Thyroid gland (tissue), 4 donors: ENCODE measurements at regions not wholly inside any gene's neighbourhood (a gene's known extent, or its start where the extent isn't known, plus 50 kb on each side); places are given as distances from the start of the nearest gene placed in this dataset.

Source experiments
- DNase-seq, 2 donors: peaks; one replicate each; pipeline ENCODE4 v3.0.0-alpha.2; 2019
- H3K27ac ChIP-seq, 3 donors: fragments of 200-600 bp; sonication (generic); 1 replicate in 2 of 3; 2 replicates in 1 of 3; pipeline ENCODE4 v1.5.1; 2016 to 2019; ENCODE audit warnings: mild to moderate bottlenecking in 1 of 3, moderate library complexity in 1 of 3
- H3K27me3 ChIP-seq: fragments of 200-600 bp; sonication (generic); one replicate; pipeline ENCODE4 v1.5.1; 2019
- H3K36me3 ChIP-seq, 2 donors: fragments of 200-600 bp; sonication (generic); one replicate each; pipeline ENCODE4 v1.5.1; 2016 to 2019
- H3K4me1 ChIP-seq, 2 donors: fragments of 200-600 bp; sonication (generic); one replicate each; pipeline ENCODE4 v1.5.1; 2017 to 2019
- H3K4me3 ChIP-seq, 3 donors: fragments of 200-600 bp; sonication (generic); replicated peaks in 1 of 3; 1 replicate in 2 of 3; 2 replicates in 1 of 3; pipeline ENCODE4 v1.5.1; 2016; ENCODE audit warnings: mild to moderate bottlenecking in 1 of 3
- H3K9me3 ChIP-seq: fragments of 200-600 bp; sonication (generic); one replicate; pipeline ENCODE4 v1.5.1; 2017
- CTCF ChIP-seq, 6 experiments: fragments of 200-600 bp in 3 of 6; fragments of 450-650 bp in 3 of 6; sonication (generic) in 3 of 6; IDR thresholded peaks; one replicate each; pipeline ENCODE4 v1.5.1; 2016 to 2019; ENCODE audit warnings: antibody characterized with exemption in 6 of 6, mild to moderate bottlenecking in 2 of 6, inconsistent platforms in 1 of 6, moderate library complexity in 1 of 6
- POLR2A ChIP-seq, 2 donors: fragments of 450-650 bp; IDR thresholded peaks; one replicate each; pipeline ENCODE4 v1.6.1; 2017; ENCODE audit warnings: antibody characterized with exemption in 2 of 2, mild to moderate bottlenecking in 2 of 2, moderate library complexity in 1 of 2
- WGBS, 2 donors: methylation state at CpG; one replicate each; pipeline ENCODE4 v1.1.5; 2017; 5-methylcytosine and 5-hydroxymethylcytosine counted together
- intact Hi-C: fragments of 100-400 bp; cut with DNase I; formaldehyde crosslinking; loops from one replicate; pipeline ENCODE4 v1.15.1; 2023

- Histone ChIP-seq H3K27me3 (no peaks in the 10 kb centered on the region), H3K4me3 (no peak overlapping the region), H3K27ac (no peak overlapping the region), H3K36me3 (no peaks in the 10 kb centered on the region), H3K9me3 (no peaks in the 10 kb centered on the region), H3K4me1 (no peaks in the 10 kb centered on the region)
- DNase-seq: no peak
- 74 to 76% methylated on average over 11 of the region's 11 CpGs for WGBS, 2 donors
- intact Hi-C loops: no loop called here
- TF ChIP-seq CTCF (IDR thresholded peaks at IDR 0.05): no peak
- no peak for TF ChIP-seq POLR2A (IDR thresholded peaks at IDR 0.05)
Observed at GRCh38 chr20:51196991-51197651, 174.2 kb upstream of the KCNG1 start.

DNA sequence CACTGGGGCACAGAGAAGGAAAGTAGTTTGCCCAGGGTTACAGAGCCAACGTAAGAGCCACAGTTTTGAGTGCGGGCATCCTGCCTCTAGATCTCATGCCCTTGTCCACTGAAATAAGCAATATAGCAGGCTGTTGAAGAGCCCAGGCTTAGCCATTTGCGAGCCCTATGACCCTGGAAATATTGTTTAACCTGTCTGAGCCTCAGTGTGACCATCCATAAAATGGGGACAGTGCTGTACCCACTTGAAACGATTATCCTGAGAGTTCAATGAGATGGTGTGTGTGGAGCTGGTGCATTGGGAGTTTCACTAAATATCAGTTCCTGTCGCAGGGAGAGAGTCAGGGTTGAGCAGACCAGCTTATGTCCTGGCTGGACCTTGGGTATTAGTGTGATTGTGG, 173.1 kb upstream of the KCNG1 start:
- WGBS, 2 donors: 75 to 85% methylated on average over 5 of the region's 5 CpGs
- no peak overlapping the region for H3K4me3 ChIP-seq
- H3K4me1 ChIP-seq: no peaks in the 10 kb centered on the region
- no peak for DNase-seq
- H3K27ac ChIP-seq: no peak overlapping the region
- H3K27me3 ChIP-seq: no peaks in the 10 kb centered on the region
- TF ChIP-seq CTCF (IDR thresholded peaks at IDR 0.05) (no peak), POLR2A (IDR thresholded peaks at IDR 0.05) (no peak)
- H3K36me3 ChIP-seq: no peaks in the 10 kb centered on the region
- intact Hi-C loops: no loop called here
- no peaks in the 10 kb centered on the region for H3K9me3 ChIP-seq

GRCh38 chr20:51195419-51195901, 172.6 kb upstream of the KCNG1 start:
- WGBS, 2 donors: 80% methylated on average over 9 to 10 of the region's 10 CpGs
- H3K27ac ChIP-seq: no peak overlapping the region
- TF ChIP-seq CTCF (IDR thresholded peaks at IDR 0.05): no peak
- TF ChIP-seq POLR2A (IDR thresholded peaks at IDR 0.05): no peak
- H3K4me1 ChIP-seq: no peaks in the 10 kb centered on the region
- no peak for DNase-seq
- no peaks in the 10 kb centered on the region for H3K36me3 ChIP-seq
- H3K4me3 ChIP-seq: no peak overlapping the region
- intact Hi-C loops: no loop called here
- H3K27me3 ChIP-seq: no peaks in the 10 kb centered on the region
- H3K9me3 ChIP-seq: no peaks in the 10 kb centered on the region

- 67 to 70% methylated on average over 16 of the region's 16 CpGs for WGBS, 2 donors
- no peaks in the 10 kb centered on the region for H3K9me3 ChIP-seq
- no peak for DNase-seq
- no peak overlapping the region for H3K4me3 ChIP-seq
- intact Hi-C loops: no loop called here
- H3K36me3 ChIP-seq: no peaks in the 10 kb centered on the region
- H3K27me3 ChIP-seq: no peaks in the 10 kb centered on the region
- H3K27ac ChIP-seq: no peak overlapping the region
- H3K4me1 ChIP-seq: no peaks in the 10 kb centered on the region
- no peak for TF ChIP-seq CTCF (IDR thresholded peaks at IDR 0.05)
- no peak for TF ChIP-seq POLR2A (IDR thresholded peaks at IDR 0.05)
Observed at GRCh38 chr20:51193066-51193772, 170.3 kb upstream of the KCNG1 start.

GRCh38 chr20:51190783-51191180, 167.9 kb upstream of the KCNG1 start:
- no peaks in the 10 kb centered on the region for H3K4me1 ChIP-seq
- H3K36me3 ChIP-seq: no peaks in the 10 kb centered on the region
- intact Hi-C loops: no loop called here
- H3K27me3 ChIP-seq: no peaks in the 10 kb centered on the region
- no peak overlapping the region for H3K27ac ChIP-seq
- no peaks in the 10 kb centered on the region for H3K9me3 ChIP-seq
- DNase-seq: no peak
- H3K4me3 ChIP-seq: no peak overlapping the region
- TF ChIP-seq POLR2A (IDR thresholded peaks at IDR 0.05) (no peak), CTCF (IDR thresholded peaks at IDR 0.05) (no peak)
- WGBS, 2 donors: 64 to 69% methylated on average over 12 of the region's 12 CpGs
